Transverse colon (tissue), 4 donors: ENCODE measurements at regions not wholly inside any gene's neighbourhood (a gene's known extent, or its start where the extent isn't known, plus 50 kb on each side); places are given as distances from the start of the nearest gene placed in this dataset.

Source experiments
- CTCF ChIP-seq, 5 experiments: fragments of 200-600 bp in 3 of 5; fragments of 450-650 bp in 2 of 5; sonication (generic) in 3 of 5; IDR thresholded peaks; 1 replicate in 2 of 5; 2 replicates in 3 of 5; pipeline ENCODE4 v1.5.1; 2016 to 2017; ENCODE audit warnings: antibody characterized with exemption in 5 of 5, inconsistent platforms in 3 of 5, mild to moderate bottlenecking in 2 of 5, moderate library complexity in 1 of 5
- EP300 ChIP-seq: sonication (generic); formaldehyde crosslinking; IDR thresholded peaks from one replicate; pipeline ENCODE4 v1.6.1; 2017; ENCODE audit warnings: antibody characterized with exemption, low read depth
- POLR2A ChIP-seq: fragments of 450-650 bp; IDR thresholded peaks from one replicate; pipeline ENCODE4 v1.6.1; 2016; ENCODE audit warnings: antibody characterized with exemption, mild to moderate bottlenecking, moderate library complexity
- POLR2AphosphoS5 ChIP-seq, 3 donors: sonication (generic); formaldehyde crosslinking; IDR thresholded peaks; one replicate each; pipeline ENCODE4 v1.6.1; 2016; ENCODE audit warnings: antibody characterized with exemption in 3 of 3

- TF ChIP-seq POLR2A: no peak
- no peak for TF ChIP-seq CTCF (IDR thresholded peaks at IDR 0.05)
- no peak for TF ChIP-seq POLR2AphosphoS5 (IDR thresholded peaks at IDR 0.05)
- TF ChIP-seq EP300: no peak
Measured at GRCh38 chr19:34089566-34089965, 82.7 kb upstream of the LSM14A start.
